NCI-H2196 (cell line): ENCODE measurements at regions not wholly inside any gene's neighbourhood (a gene's known extent, or its start where the extent isn't known, plus 50 kb on each side); places are given as distances from the start of the nearest gene placed in this dataset.
"Not testable (repeated sequence)": the region's sequence is repeated elsewhere in the genome, so short reads cannot be mapped to it uniquely, and the experiment has no call there.

Source experiments
- DNase-seq: peaks from one replicate; lab custom pipeline; 2025; ENCODE audit not compliant: unreplicated experiment; lab: John Stamatoyannopoulos, UW

- not testable (repeated sequence) for DNase-seq
Measured at GRCh38 chr17:62197156-62197555, 132.1 kb upstream of the MED13 start.

GRCh38 chr17:62196587-62196986 is 131.5 kb upstream of the MED13 start:
- DNase-seq, result not testable (repeated sequence)

- no peak for DNase-seq
Measured at GRCh38 chr17:62194401-62194800, 129.3 kb upstream of the MED13 start.

DNA sequence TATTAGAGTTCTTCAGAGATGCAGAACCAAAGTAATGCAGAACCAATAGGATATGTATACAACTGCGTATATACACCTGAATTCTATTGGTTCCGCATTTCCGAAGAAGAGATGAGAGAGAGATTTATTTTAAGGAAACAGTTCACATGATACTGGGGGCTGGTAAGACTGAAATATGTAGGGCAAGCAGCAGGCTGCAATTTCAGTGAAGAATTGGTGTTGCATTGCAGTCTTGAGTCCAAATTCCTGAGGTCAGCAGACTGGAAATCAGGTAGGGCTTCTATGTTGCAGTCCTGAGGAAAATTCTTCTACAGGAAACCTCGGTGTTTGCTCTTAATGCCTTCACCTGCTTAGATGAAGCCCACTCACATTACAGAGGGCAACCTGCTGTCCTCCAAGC is 128.2 kb upstream of the MED13 start:
- DNase-seq, result no peak

- DNase-seq, result no peak
Measured at GRCh38 chr17:62191390-62192361, 126.6 kb upstream of the MED13 start.

GRCh38 chr17:62189377-62189776 is 124.3 kb upstream of the MED13 start:
- no peak for DNase-seq

- no peak for DNase-seq
Measured at GRCh38 chr17:62188713-62189112, 123.6 kb upstream of the MED13 start.

DNA sequence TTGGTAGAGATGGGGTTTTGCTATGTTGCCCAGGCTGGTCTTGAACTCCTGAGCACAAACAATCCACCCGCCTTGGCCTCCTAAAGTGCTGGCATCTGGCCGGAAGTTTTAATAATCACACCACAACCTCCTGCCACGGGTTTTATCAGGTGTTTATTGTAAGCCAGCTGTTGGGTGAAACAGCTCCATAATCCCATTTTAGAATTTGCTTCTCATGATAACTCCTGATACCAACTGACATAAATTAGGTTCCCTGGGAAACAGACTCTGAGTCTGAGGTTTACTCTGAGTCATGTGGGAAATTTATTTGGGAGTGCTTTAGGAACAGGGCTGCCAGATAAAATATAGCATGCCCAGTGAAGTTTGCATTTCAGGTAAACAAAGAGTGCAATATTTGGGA is 122.6 kb upstream of the MED13 start:
- DNase-seq, result no peak

DNA sequence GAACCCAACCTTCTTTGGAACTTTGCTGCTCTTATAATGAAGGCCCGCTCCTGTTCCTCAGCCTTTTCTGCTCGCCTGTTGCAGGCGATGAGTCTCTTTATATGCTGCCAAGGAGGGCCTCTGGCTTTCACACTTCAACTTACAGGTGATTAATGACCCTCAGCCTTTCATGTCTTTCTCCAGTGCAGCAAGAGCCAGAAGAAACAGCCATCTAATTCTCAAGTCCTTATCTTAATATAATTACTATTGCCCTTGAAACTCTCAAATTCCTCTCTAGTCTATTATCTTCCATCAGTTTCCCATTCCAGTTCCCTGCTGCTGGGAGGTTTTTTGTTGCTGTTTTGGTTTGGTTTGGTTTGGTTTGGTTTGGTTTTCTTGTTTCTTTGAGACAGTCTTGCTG is 121.8 kb upstream of the MED13 start:
- DNase-seq, result no peak

DNA sequence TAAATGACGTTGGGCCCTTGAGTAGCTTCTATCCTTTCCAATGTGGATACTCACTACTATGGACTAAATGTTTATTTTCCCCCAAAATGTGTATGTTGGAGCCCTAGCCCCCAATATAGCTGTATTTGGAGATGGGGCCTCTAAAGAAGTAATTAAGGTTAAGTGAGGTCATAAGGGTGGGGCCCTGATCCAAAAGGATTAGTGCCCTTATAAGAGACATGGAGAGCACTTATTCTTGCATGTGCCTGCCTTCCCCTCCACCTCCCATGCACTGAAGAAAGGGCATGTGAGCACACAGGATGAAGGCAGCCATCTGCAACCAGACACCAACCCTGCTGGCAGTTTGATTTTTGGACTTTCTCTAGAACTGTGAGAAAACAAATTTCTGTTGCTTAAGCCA is 115.7 kb upstream of the MED13 start:
- no peak for DNase-seq

- no peak for DNase-seq
Measured at GRCh38 chr17:62179525-62180161, 114.6 kb upstream of the MED13 start.

GRCh38 chr17:62178579-62178978 is 113.5 kb upstream of the MED13 start:
- DNase-seq, result no peak

DNA sequence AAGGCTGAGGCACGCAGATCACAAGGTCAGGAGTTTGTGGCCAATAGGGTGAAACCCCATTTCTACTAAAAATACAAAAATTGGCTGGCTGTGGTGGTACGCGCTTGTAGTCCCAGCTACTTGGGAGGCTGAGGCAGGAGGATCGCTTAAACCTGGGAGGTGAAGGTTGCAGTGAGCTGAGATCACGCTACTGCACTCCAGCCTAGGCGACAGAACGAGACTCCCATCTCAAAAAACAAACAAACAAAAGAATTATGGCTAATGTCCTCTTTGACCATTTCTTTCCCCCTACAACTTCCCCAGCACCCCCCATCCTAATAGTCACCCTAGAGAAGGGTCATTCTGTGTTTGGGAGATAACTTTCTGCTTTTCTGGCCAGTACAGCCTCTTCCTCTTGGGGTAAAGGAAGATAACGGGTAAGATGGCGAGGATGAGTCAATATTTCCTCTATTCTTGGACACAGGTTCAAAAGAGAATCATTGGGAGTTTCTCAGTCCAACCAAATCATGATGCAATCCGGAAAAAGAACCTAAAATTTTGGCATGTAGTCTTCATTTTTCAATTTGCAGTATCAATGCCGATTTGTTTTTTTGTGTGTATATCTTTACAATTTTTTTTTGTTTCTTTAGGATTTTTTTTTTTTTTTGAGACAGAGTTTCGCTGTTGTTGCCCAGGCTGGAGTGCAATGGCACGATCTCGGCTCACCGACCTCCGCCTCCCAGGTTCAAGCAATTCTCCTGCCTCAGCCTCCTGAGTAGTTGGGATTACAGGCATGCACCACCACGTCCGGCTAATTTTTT is 107.6 kb upstream of the MED13 start:
- no peak for DNase-seq

DNA sequence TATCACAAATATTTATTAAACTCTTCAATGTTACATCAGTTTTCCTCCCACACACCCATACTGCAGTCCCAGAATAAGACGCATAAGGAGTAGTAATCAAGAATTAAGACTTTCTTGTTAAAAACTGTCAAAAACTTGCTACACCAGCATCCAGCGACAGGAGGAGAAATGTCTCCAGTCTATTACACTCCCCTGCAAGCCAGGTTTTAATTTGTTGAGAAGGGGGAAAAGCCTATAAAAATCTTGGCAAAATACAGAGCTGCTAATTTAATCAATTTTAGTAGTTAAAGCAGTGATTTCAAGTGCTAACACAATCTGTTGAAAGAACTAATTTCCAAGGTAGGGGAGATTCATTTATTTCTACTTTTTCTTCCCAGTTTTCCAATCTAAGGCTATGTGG is 102.0 kb upstream of the MED13 start:
- DNase-seq, result no peak

DNA sequence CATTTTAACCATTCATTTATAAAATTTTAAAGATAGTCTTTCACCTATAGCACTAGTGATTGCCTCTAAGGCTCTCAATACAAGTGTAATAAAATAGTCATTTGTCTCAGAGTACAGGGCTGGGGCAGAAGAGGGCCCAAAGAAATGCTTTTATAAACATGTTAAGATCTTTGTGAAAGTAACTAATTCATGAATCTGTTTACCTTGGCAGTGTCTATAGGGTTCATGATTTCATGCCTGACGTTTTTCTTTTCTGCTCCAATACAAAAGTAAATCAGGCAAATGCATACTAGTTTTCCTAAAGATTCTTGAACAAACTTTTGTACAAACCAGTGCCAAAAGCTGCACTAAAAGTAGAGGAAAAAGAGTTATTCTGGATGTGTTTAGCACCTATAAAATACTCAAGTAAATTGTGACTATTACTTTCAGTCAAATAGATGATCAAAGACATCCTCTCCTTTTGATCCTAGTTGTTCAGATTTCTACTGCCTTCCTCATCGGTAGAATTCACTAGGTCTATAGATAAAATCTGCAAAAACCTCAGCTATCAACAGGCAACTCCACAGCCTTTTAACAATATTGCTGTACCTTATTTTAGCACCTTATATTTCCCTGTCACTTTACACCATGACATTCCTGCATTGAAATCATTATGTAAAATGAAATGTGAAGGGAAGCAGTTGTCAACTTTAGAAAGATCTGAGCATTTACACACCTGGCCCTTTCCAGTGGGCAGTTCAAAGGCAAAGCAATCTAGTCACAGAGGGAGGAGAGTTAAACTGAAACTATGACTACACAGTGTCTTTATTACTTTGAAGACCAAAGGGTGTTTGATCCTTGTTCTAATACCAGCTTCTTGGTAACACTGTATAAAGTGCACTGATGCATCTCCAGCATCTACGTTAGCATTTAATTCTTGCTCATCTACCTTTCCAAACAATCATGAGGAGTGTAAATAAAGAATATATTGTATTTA is 100.0 kb upstream of the MED13 start:
- DNase-seq, result no peak

DNA sequence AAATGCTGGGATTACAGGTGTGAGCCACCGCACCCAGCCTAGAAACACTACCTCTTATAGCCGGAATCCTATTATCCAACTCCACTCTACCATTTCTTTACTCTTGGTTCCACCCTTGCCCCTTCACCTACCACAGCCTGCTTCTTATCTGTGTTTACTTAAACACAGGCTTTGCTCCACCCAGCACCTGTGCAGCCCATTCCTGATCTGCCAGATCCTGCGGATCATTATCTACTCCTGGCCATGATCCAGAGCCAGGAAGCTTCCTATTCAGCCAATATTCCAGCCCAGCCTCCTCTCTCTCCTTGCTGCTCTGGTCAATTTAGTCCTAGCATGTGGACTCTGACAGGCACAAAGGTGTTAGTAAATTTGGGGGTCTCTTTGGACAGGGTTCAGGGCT is 98.8 kb upstream of the MED13 start:
- peak; percentile 31 for DNase-seq

- DNase-seq, result no peak
Measured at GRCh38 chr17:62162898-62163297, 97.8 kb upstream of the MED13 start.

DNA sequence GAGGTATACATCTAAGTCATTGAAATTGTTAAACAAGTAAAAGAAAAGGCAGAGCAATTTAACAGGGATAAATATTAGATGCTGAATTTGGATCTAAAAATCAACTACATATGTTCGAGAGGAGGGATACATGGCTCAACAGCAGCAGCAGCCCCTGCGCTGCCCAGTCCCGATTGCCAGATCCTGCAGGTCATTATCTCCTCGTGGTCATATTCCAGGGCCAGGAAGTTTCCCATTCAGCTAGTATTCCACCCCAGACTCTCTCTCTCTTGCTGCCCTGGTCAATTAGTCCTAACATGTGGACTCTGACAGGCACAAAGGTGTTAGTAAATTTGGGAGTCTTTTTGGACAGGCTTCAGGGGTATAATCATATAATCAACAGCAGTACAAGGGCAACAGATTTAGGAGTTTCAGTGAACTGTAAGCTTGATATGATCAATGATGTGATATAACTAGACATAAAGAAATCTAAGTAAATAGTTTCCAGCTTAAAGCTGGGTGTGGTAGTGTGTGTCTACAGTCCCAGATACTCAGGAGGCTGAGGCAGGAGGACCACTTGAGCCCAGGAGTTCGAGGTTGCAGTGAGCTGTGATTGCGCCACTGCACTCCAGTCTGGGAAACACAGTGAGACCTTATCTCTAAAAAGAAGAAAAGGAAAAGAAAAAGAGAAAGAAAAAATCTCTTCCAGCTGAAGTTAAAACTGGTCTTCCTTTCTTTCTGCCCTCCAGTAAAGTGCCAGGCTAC is 96.5 kb upstream of the MED13 start:
- DNase-seq, result no peak

DNA sequence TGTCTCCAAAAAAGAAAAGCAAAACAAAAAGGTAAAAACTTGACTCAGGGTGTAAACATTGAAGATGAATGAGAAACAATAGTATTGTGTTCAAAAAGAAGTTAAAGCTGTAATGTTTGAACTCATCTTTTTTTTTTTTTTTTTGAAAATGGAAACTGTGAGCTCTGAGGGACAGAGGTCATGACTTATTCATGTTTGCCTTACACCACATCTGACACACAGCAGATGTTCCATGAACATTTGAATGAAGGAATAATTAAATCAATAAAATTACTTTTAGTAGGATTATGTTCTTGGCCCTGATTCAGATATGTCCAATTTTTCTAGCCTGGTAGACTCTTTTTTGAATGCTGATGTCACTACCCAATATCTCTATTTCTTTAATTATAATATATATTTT is 95.7 kb upstream of the MED13 start:
- no peak for DNase-seq

GRCh38 chr17:62159994-62160393 is 94.9 kb upstream of the MED13 start:
- no peak for DNase-seq
